Eye (tissue), 1 donor: ENCODE measurements at regions not wholly inside any gene's neighbourhood (a gene's known extent, or its start where the extent isn't known, plus 50 kb on each side); places are given as distances from the start of the nearest gene placed in this dataset.
A peak's percentile ranks its signal among the peaks of the same experiment; 100 is the strongest.
"Not testable (repeated sequence)": the region's sequence is repeated elsewhere in the genome, so short reads cannot be mapped to it uniquely, and the experiment has no call there.

Experiments used
- DNase-seq: peaks from one replicate; pipeline ENCODE4 v3.0.0-alpha.2; 2015

DNA sequence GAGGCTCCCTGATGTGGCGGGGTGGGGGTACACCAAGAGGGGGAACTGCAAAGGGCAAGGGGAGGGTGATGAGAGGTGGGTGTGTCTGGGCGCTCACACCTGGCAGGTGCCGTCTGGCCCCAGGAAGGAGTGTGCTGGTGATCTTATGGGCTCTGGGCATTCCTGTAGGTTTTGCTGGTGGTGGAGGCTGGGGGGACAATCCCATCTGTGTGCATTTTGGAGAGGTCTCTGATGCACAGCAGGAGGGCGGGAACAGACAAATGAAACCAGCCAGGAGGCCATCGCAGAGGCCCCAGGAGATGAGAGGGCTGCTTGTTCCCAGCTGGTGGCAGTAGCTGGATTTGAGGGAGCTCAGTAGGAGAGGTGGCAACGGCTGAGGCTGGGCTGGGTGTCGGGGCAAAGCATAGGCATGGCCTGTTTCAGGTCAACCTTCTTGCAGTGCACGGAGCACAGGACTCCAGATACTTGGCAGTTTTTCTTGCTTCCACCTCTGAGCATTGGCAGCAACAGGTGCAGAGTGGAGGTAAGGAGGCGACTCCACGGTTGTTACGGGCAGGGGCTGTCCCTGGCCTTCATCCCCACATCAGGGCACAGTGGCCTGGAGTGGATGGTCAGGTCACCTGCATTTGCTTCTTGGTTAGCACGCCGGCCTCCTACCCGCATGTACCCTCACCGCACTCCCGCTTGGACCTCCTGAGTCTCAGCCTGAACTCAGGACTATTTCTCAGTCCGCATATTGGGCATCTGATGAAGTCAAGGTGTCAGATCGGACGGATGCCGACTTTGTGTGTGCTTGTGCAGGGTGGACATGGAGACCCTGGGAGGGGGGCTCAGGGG is 194.2 kb upstream of the HDAC4 start:
- DNase-seq, result no peak

DNA sequence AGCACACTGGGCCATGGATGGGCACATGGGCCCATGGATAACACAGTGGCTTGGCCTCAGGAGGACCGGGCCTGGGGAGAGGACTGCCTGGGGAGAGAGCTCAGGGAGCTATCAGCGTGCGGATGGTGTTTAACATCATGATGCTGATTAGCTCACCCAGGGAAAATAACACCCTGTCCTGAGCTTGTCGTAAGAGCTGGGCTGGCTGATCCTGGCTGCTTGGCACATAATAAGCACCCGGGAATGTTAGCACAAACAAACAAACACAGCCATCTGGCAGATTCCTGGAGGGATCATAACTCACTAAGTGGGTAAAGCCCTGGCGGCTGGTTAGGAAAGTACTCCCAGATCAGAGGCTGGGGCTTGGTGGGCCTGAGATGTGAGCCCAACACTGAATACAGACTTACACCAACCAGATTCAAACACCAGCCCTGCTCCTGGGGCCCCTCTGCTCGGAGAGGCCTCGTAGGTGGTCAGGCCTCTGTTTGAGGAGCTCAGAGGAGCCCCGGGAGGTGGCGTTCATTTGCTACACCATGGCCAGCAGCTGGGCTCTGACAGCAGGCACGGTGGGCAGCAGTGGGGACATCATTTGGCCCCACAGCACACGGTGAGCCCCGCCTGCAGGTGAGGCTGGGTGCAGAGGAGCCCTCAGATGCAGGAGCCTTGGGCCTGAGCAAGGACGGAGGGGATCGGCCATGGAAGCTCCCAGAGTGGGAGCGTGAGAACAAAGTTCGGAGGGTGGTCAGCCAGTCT is 193.4 kb upstream of the HDAC4 start:
- DNase-seq, result no peak

DNA sequence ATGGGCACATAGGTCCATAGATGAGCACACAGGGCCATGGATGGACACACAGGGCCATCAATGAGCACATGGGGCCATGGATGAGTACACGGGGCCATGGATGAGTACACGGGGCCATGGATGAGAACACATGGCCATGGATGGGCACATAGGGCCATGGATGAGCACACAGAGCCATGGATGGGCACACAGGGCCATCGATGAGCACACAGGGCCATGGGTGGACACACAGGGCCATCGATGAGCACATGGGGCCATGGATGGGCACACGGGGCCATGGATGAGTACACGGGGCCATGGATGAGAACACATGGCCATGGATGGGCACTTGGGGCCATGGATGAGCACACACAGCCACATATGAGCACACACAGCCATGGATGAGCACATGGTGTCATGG is 192.6 kb upstream of the HDAC4 start:
- no peak for DNase-seq

DNA sequence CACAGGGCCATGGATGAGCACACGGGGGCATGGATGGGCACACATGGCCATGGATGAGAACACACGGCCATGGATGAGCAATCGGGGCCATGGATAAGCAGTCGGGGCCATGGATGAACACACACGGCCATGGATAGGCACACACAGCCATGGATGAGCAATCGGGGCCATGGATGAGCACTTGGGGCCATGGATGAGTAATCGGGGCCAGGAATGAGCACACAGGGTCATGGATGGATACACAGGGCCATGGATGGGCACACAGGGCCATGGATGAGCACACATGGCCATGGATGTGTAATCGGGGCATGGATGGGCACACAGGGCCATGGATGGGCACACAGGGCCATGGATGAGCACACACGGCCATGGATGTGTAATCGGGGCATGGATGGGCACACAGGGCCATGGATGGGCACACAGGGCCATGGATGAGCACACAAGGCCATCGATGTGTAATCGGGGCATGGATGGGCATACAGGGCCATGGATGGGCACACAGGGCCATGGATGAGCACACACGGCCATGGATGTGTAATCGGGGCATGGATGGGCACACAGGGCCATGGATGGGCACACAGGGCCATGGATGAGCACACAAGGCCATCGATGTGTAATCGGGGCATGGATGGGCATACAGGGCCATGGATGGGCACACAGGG is 191.9 kb upstream of the HDAC4 start:
- not testable (repeated sequence) for DNase-seq

DNA sequence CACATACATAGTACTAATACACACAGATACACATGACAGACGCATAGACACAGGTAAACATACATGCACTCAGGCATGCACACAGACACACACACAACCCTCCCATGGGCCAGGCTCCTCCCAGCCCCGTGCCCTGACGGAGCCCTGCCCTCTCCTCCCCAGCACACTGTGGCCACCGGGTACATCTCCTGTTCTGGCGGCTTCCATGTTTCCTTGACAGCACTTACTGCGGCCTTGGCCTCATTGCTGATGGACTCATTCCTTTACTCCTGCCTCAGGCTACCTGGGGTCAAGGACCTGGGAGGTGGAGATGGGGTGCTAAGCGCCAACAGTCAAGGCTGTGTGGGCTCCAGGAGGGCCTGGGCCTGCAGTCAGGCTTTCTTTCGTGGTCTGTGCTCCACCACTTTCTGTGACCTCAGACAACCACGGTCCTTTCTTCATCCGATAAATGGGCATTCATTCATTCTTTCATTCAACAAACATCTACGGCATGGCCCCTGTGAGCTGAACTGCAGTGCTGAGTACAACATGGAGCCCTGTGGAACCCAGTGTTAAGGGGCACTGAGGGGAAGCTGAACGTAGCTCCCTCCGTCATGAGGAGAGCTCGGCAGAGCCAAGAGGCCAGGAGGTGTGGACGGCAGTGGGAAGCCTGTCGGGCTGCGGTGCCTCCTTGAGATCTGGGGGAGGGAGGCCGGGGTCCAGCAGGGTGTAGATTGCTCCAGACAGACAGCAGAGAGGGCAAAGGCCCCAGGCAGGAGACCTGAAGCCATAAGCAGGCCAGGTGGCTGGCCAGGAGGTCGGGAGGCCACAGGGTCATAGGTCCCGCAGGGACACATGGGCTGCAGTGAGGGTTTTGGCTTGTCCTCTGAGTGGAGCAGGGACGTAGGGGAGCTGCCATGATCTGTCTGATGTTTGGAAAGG is 190.4 kb upstream of the HDAC4 start:
- no peak for DNase-seq

DNA sequence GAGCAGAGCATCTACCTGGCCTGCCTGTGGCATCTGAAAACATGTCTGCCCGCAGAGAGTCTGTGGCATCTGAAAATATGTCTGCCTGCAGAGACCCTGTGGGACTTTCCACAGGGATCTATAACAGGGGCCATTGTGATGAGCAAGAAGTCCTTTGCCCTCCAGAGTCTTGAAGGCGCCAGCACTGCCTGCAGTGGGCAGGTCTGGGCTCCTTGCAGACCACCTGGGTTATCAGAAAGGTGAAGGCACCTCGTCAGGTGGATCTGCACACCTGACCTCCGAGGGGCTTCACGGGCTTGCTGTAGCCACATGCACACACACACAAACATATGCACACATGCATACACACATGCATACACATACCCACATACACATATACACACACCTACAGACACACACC is 189.5 kb upstream of the HDAC4 start:
- DNase-seq, result no peak

DNA sequence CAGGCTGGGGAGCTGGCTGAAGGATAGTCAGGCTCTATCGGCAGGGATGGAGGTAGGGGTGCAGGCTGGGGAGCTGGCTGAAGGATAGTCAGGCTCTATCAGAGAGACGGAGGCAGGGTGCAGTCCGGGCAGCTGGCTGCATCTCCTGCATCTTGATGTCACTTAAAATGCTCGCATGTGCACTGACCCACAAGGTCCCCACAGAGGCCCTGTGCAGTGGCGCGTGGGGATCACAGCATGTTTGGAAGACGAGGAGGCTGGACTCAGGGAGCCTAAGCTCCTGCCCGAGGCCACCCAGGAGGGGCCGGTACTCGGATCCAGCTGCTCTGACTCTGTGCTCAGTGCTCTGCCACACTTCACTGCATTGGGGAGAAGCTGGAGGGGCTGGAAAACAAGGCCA is 189.0 kb upstream of the HDAC4 start:
- peak; percentile 74 for DNase-seq

DNA sequence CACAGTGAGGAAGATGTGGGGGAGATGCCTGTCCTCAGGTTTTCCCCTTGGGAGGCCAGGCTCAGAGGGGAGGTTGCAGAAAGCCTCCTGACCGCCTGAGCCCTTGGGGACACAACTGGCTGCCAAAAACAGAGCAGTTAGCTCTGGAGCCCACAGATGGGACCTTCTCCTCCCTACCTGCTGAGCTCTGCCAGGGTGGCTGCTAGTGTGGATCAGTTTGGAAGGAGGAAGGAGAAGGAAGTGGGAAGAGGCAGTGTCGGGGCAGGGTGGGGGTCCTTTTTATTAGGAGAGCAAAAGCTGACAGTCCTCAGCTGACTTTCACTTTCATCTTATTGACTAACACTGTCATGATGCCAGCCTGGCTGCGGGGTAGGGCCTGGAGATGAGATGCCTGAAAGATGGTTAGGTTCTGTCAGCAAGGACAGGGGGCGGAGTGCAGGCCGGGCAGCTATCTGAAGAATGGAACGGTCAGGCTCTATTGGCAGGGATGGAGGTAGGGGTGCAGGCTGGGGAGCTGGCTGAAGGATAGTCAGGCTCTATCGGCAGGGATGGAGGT is 188.5 kb upstream of the HDAC4 start:
- no peak for DNase-seq

DNA sequence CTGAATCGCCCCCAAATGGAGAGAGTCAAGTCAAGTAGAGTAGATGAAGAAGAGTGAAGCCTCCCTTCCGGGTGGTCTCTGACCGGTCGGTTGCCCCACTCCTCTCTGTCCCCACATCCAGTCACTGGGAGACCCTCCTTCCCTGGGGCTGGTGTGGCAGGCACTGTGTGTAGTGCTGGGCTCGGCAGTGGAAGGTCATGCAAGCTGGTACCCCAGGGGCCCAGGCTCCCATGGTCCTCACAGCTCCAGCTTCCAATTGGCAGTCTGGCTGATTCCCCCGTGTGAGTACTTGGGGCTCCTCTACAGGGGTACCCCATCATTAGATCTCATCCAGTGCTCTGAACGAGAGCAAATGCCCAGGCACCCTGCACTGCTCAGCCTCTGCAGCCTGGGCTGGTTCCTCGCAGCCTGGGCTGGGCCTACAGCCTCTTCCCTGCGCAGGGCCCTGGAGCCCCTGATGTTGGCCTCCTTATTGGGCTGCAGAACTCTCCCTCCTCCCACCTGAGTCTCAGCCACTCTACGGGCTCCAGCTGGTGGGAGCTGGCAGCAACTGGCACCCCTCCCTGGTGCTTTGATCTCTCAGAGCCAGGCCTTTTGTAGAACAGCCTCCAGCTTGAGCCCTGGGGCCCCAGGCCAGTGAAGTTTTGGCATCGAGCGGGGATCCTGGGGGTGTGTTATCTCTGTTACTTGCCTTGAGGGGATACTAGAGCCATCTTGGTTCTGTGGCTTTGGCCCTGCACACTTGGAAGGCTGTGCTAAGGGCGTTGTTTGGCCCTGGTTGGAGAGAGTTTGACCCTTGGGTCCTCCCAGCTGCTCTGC is 187.8 kb upstream of the HDAC4 start:
- no peak for DNase-seq

DNA sequence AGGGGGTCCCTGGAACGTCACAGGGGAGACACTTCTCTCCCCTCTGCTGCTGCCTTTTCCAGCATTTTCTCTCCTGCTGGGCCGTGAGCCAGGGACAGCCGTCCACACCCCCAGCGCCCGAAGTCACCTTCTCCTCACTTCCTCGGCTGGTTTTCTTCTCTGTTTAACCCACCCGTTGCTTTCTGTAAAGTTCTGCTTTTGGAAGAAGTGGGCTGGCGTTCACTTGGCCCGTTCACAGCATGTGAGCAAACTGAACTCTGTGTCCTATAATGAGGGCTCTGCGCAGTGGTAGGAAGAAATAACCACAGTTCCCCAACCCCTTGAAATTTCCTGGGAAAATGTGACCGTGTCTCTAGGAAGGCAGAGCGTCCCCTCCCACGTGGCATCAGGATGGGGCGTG is 187.0 kb upstream of the HDAC4 start:
- no peak for DNase-seq

DNA sequence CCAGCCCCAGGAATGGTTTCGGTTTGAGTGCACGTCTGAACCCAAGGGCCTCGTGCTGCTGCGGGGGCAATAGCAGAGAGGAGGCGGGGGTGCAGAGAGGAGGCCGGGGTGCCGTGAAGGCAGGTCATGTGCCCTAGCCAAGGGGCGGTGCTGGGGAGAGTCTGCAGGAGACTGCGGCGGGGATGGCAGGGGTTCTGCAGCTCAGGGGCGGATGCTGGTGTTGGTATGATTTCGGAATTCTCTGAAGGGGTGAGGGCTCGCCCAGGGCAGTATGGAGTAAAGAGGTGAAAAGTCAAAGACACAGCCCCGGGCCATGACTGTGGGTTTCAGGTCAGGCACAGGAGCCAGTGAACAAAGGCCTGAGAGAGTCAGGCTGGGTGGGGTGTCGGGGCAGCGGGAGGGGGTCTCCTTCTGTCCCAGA is 186.5 kb upstream of the HDAC4 start:
- DNase-seq, result no peak

DNA sequence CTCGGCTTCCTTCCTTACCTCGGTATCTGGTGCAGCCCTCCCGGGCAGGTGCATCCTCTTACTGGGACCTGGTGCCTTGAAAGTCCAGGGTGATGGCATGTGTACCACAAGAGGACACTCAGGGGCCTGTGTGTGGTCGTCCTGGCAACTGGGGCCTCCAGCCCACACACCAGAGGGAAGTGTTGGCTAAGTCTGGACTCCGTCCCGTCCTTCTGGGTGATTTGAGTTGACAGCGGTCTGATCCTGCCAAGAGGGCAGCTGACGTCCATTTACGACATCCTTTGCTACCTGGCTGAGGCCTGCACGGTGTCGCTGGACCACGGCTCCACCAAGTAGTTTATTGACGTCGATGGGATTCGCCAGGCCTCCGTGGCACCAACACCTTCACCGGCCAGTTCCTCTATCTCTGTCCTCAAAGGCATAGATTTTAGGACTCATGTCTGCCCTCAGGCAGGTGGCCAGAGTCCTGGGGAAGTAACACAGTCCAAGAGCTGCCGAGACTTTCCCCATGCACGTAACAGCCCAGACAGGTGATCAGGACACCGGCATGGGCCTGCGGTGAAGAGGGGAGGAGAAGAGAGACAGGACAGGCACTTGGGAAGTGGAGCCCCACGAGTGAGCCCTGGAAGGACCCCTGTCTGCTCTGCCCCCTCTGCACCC is 186.0 kb upstream of the HDAC4 start:
- DNase-seq, result no peak

DNA sequence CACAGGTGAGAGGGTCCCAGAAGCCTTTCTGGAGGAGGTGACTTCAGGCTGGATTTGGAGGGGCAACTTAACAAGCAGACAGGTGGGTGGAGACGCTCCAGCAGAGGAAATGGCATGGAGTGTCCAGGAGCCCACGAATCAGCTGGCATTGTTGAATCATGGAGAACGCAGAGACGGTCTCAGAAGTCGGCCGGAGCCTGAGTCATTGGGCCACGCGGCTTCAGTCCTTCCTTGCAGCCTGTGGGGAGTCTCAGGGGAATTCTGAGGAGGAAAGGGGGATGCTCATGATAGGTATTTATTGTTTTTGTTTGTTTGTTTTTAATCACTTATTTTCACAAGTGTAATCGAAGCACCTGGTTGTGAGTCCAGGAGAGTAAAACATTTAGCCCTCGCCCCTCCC is 184.6 kb upstream of the HDAC4 start:
- no peak for DNase-seq

DNA sequence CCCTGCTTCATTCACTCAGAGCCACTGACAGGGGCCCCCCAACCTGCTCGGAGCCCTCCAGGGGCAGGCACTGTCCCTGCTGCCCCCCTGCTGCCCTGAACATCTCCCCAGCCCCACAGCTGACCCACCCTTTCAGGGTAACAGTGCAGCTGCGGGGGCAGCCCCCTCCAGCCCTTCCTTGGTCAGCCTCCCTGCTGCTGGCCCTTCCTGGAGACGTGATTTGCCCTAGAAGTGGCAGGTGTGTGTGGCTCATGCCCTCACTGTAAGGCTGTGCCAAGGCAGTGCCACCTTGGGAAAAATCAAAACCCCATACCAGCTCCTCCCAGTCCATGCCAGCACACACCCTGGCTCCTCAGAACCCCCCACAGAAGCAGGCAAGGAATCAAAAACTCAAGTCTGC is 184.2 kb upstream of the HDAC4 start:
- no peak for DNase-seq

DNA sequence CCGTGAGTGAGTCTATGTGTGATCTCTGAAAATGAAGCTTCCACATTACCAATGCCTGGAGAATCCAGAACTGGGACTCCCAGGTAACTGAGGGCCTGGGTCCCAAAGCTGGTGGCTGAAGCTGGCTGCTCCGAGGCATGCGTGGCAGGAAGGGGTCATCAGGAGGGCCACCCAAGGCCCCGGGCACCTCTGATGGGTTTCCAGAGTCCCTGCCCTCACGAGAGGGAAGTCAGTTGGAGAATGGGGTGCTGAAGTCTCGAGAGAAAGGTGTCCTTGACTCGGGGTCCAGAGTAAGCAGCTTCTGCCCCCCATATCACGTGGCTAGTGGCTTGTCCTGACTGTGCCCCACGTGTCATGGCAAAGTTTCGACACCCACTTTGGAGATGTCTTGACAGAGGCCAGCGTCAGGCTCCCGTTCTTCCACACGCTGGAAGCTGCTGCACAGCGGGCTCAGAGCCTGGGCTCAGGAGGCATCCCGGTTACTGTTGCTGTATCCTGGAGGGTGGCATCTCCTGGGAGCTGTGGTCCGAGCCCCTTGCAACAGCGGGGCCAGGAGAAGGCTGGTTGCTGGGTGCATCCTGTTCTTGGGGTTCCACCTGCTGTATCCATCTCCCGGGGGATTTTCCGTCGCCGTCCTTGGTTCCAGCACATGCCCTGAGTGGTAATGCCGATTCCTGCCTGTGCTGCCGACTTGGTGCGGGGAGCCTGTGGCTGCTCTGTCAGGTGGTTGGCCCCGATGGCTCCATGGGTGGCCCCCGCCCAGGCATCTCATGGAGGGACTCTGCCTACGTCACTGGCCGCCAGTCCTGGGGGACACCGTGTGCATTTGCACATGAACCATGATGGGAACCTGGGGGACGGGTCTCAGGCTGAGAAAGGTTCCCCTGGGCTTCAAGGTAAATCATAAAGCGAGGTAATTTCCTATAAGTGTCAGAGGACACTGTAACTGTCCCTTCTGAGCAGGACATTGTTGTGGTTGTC is 183.3 kb upstream of the HDAC4 start:
- no peak for DNase-seq

DNA sequence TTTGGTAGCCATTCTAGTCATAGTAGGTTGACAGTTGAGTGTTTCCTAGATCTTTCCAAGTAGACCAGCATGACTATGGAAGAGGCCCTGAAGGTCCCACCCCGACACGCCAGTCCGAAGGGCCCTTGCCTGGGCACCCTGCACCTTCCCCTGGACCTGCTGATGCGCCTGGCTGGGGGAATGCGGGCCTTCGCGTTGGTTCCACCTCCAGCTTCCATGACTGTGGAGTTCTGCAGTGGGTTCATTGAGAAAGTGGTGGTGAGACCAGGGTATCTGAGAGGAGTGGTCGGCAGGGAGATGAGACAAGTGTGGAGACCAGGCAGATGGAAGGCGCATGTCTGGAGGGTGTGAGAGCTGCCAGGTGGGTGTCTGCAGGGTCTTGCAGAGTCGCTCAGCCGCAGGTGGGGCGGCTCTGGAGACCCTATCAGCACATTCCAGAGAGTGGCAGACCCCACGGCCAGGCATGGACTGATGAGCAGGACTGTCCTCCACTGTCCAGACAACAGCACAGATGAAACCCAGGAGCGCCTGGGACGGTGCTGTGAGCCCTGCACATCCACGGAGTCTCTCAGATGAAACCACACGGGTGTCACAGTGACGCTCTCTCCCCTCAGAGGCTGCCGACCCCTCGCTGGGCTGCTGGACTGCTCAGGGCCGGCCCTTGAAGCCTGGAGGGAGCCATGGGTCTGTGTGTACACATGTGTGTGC is 182.5 kb upstream of the HDAC4 start:
- no peak for DNase-seq

DNA sequence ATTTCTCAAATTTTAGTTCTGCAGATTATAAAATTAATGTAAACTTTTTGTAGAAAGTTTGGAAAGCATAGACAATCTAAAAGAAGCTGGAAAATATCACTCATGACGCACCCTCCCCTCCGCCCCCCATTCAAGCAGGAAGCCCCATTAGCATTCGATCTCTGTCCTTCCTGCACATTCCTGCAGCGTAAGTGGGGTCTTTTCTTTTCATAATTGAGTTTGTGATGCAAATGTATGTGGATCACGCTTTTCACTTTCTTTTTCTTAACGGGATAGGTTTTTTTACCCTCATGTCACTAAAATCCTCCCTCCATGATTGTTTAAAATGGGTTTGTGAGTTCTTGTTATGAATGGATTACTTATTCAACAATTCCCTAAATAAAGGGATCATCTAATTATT is 181.7 kb upstream of the HDAC4 start:
- DNase-seq, result no peak

DNA sequence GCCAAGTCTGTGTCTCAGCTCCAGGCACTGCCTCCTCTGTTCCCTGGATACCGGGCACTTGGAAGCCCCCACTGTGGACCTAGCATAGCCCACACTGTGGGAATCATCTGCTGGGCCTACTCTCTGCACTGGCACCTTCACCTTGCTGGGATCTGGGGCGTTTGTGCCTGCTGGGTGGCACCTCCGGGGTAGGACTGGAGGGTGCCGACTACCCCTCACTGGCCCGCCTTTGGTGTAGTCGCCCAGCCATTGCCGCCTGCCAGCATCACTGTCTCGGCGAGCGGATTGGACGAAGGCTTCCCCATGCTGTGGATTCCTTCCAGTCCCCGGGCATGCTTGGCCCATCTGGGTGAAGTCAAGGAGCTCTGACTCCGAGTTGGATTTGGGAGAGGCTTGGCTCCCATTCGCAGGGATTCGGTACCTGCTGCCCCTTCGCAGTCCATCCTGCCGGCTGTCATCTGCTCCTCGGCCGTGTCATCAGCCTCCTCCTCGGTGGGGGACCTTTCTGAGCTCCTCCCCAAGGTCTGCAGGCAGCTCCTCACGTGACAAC is 180.6 kb upstream of the HDAC4 start:
- DNase-seq, result no peak

DNA sequence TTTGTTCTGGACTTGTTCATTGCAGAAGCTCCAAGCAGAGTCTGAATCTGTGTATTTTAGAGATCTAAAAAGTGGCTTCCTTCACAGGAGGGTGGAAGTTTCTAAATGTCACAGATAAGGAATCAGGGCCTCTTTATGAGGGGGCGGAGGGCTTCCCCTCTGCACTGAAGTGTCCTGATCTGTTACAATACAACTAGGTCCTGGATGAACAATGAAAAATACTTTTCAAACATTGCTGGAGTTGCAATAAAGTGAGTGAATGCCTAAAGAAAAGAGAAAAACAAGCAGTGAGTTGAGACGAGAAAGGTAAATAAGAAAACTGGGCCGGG is 179.3 kb upstream of the HDAC4 start:
- DNase-seq, result no peak
